ENCODE measurements at regions not wholly inside any gene's neighbourhood (a gene's known extent, or its start where the extent isn't known, plus 50 kb on each side); places are given as distances from the start of the nearest gene placed in this dataset.

DNA sequence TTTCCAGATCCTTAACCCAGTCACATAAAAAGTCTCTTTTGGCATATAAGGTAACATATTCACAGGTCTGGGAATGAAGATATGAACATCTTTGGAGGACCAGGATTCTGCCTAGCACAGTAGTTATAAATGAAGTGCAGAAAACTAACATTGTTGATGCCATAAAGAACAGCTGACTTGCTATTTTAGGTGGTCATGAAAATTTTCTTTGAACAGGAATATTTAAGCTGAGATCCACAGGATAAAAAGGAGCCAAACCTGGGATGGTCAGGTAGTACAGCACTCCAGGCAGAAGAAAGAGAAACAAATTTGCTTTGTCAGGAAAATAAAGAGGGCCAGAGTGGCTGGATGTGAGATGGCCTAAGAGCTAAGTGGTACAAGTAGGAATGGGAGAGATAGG, 80.0 kb downstream of the CENPW start:
- no peak overlapping the region for H3K4me3 ChIP-seq (ENCODE audit: low read length)
- DNase-seq (ENCODE audit: low read depth): no peak
- TF ChIP-seq, protein P1, sequence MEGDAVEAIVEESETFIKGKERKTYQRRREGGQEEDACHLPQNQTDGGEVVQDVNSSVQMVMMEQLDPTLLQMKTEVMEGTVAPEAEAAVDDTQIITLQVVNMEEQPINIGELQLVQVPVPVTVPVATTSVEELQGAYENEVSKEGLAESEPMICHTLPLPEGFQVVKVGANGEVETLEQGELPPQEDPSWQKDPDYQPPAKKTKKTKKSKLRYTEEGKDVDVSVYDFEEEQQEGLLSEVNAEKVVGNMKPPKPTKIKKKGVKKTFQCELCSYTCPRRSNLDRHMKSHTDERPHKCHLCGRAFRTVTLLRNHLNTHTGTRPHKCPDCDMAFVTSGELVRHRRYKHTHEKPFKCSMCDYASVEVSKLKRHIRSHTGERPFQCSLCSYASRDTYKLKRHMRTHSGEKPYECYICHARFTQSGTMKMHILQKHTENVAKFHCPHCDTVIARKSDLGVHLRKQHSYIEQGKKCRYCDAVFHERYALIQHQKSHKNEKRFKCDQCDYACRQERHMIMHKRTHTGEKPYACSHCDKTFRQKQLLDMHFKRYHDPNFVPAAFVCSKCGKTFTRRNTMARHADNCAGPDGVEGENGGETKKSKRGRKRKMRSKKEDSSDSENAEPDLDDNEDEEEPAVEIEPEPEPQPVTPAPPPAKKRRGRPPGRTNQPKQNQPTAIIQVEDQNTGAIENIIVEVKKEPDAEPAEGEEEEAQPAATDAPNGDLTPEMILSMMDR (conservative IDR thresholded peaks at IDR 0.05; ENCODE audit: low read depth, low read length): no peak

- TF ChIP-seq, protein P1 (conservative IDR thresholded peaks at IDR 0.05; ENCODE audit: low read depth, low read length): no peak
- H3K4me3 ChIP-seq (ENCODE audit: low read length): no peak overlapping the region
- DNase-seq (ENCODE audit: low read depth): no peak
These were observed 83.0 kb downstream of the CENPW start for GRCh38 chr6:126422912-126423311.

- H3K4me3 ChIP-seq (ENCODE audit: low read length): no peak overlapping the region
- no peak for DNase-seq (ENCODE audit: low read depth)
These were observed 87.8 kb downstream of the CENPW start for GRCh38 chr6:126427713-126428112.

GRCh38 chr6:126429866-126430265, 90.0 kb downstream of the CENPW start:
- H3K4me3 ChIP-seq (ENCODE audit: low read length): no peak overlapping the region
- TF ChIP-seq, protein P1 (conservative IDR thresholded peaks at IDR 0.05; ENCODE audit: low read depth, low read length): no peak
- no peak for DNase-seq (ENCODE audit: low read depth)

More at GRCh38 chr6:126427713-126428112, 87.8 kb downstream of the CENPW start:
- TF ChIP-seq, protein P1 (conservative IDR thresholded peaks at IDR 0.05; ENCODE audit: low read depth, low read length): no peak

GRCh38 chr6:126432564-126432963, 92.6 kb downstream of the CENPW start:
- TF ChIP-seq, protein P1 (conservative IDR thresholded peaks at IDR 0.05; ENCODE audit: low read depth, low read length): no peak
- DNase-seq (ENCODE audit: low read depth): no peak
- H3K4me3 ChIP-seq (ENCODE audit: low read length): no peak overlapping the region

GRCh38 chr6:126433927-126434326, 94.0 kb downstream of the CENPW start:
- no peak overlapping the region for H3K4me3 ChIP-seq (ENCODE audit: low read length)
- TF ChIP-seq, protein P1 (conservative IDR thresholded peaks at IDR 0.05; ENCODE audit: low read depth, low read length): no peak
- no peak for DNase-seq (ENCODE audit: low read depth)

- DNase-seq (ENCODE audit: low read depth): no peak
- H3K4me3 ChIP-seq (ENCODE audit: low read length): no peak overlapping the region
- TF ChIP-seq, protein P1 (conservative IDR thresholded peaks at IDR 0.05; ENCODE audit: low read depth, low read length): no peak
These were observed 97.3 kb downstream of the CENPW start for GRCh38 chr6:126437205-126437604.
